ENCODE measurements at regions not wholly inside any gene's neighbourhood (a gene's known extent, or its start where the extent isn't known, plus 50 kb on each side); places are given as distances from the start of the nearest gene placed in this dataset.

GRCh38 chr1:186620566-186621350, 59.5 kb downstream of the PTGS2 start:
- DNase-seq, result peak in 1 of 2 donors; percentile 31

- peak; percentile 48 to 65 for DNase-seq
Observed at GRCh38 chr1:186618401-186619170, 61.6 kb downstream of the PTGS2 start.

GRCh38 chr1:186617926-186618325, 62.3 kb downstream of the PTGS2 start:
- no peak for DNase-seq

- DNase-seq, result no peak
Observed at GRCh38 chr1:186616511-186616910, 63.7 kb downstream of the PTGS2 start.

GRCh38 chr1:186615332-186615731, 64.9 kb downstream of the PTGS2 start:
- no peak for DNase-seq

- DNase-seq, result no peak
Observed at GRCh38 chr1:186611156-186611555, 69.1 kb downstream of the PTGS2 start.

- DNase-seq, result no peak
Observed at GRCh38 chr1:186609183-186609582, 71.0 kb downstream of the PTGS2 start.

- DNase-seq, result peak; percentile 34 to 40
Observed at GRCh38 chr1:186605762-186606350, 74.4 kb downstream of the PTGS2 start.

GRCh38 chr1:186595969-186596368, 84.3 kb downstream of the PTGS2 start:
- DNase-seq, result no peak

- DNase-seq, result no peak
Observed at GRCh38 chr1:186578325-186579016, 101.8 kb downstream of the PTGS2 start.

- DNase-seq, result no peak
Observed at GRCh38 chr1:186577633-186578032, 102.6 kb downstream of the PTGS2 start.

GRCh38 chr1:186577216-186577615, 103.0 kb downstream of the PTGS2 start:
- DNase-seq, result no peak

- DNase-seq, result no peak
Observed at GRCh38 chr1:186575348-186575747, 104.9 kb downstream of the PTGS2 start.

GRCh38 chr1:186574926-186575325, 105.3 kb downstream of the PTGS2 start:
- DNase-seq, result no peak

GRCh38 chr1:186572509-186572908, 107.7 kb downstream of the PTGS2 start:
- DNase-seq, result no peak

- DNase-seq, result no peak
Observed at GRCh38 chr1:186571771-186572170, 108.5 kb downstream of the PTGS2 start.

GRCh38 chr1:186569856-186570255, 108.9 kb upstream of the PDC start:
- no peak for DNase-seq

- no peak for DNase-seq
Observed at GRCh38 chr1:186568221-186568620, 107.3 kb upstream of the PDC start.

- DNase-seq, result no peak
Observed at GRCh38 chr1:186566140-186566855, 105.4 kb upstream of the PDC start.

- no peak for DNase-seq
Observed at GRCh38 chr1:186564582-186564981, 103.7 kb upstream of the PDC start.

GRCh38 chr1:186559601-186560116, 98.7 kb upstream of the PDC start:
- no peak for DNase-seq

GRCh38 chr1:186557147-186557777, 96.3 kb upstream of the PDC start:
- no peak for DNase-seq

All from CD4-positive, alpha-beta T cell treated with Interferon alpha-2 for 1 hour (primary cell).